A549 (cell line): ENCODE measurements at regions not wholly inside any gene's neighbourhood (a gene's known extent, or its start where the extent isn't known, plus 50 kb on each side); places are given as distances from the start of the nearest gene placed in this dataset.

Source experiments
- ATAC-seq, 2 experiments: fragments of 200-7000 bp in 1 of 2; fragments of >200 bp in 1 of 2; cut with Nextera tagmentation in 1 of 2; cut with Tn5 transposase in 1 of 2; 3 replicates each; pipeline versions ENCODE4 v1.8.0 to v1.9.1; 2018 to 2020; ENCODE audit warnings: mild to moderate bottlenecking in 1 of 2, moderate library complexity in 1 of 2
- CTCF ChIA-PET: fragments of 300-600 bp; sonication (Branson Sonifier 250); formaldehyde crosslinking; extraction: SDS; loops from one replicate; lab custom pipeline; 2021; ENCODE audit warnings: antibody characterized with exemption, inconsistent platforms; lab: Yijun Ruan, JAX
- POLR2A ChIA-PET: fragments of 350-600 bp; formaldehyde crosslinking; extraction: SDS; loops from one replicate; lab custom pipeline; 2021; ENCODE audit warnings: antibody characterized with exemption, inconsistent platforms; lab: Yijun Ruan, JAX
- DNase-seq, 2 experiments: peaks; one replicate each; pipeline versions ENCODE4 v3.0.0 to v3.0.0-alpha.2; 2011 to 2016; ENCODE audit warnings: low read depth in 1 of 2, low spot score in 1 of 2
- FAIRE-seq: peaks from 2 replicates; lab custom pipeline; 2011; peaks lifted over from hg19 to GRCh38; lab: Jason Lieb, UNC
- H3K27ac ChIP-seq, 2 experiments: fragments of >200 bp; sonication (Bioruptor Twin); formaldehyde crosslinking; 3 replicates each; pipeline ENCODE4 v1.5.1; 2016 to 2017
- H3K4me1 ChIP-seq: fragments of >200 bp; sonication (Bioruptor Twin); formaldehyde crosslinking; 3 replicates; pipeline ENCODE4 v1.6.1; 2016
- H3K4me2 ChIP-seq: fragments of >200 bp; sonication (Bioruptor Twin); formaldehyde crosslinking; 3 replicates; pipeline ENCODE4 v1.6.1; 2016
- H3K4me3 ChIP-seq: fragments of >200 bp; sonication (Bioruptor Twin); formaldehyde crosslinking; 3 replicates; pipeline ENCODE4 v1.5.1; 2016
- H3K9me3 ChIP-seq: fragments of >200 bp; sonication (Bioruptor Twin); formaldehyde crosslinking; 3 replicates; pipeline ENCODE4 v1.6.1; 2016
- CHD2 ChIP-seq: fragments of 150-350 bp; IDR thresholded peaks from 2 replicates; pipeline ENCODE4 v1.6.1; 2014; ENCODE audit warnings: low read length; ENCODE audit not compliant: partially characterized antibody
- EHMT2 ChIP-seq: fragments of 200-600 bp; sonication (generic); IDR thresholded peaks from 2 replicates; pipeline ENCODE4 v1.6.1; 2016; ENCODE audit warnings: antibody characterized with exemption, low read depth, mild to moderate bottlenecking, moderate library complexity
- GATA3 ChIP-seq: IDR thresholded peaks from 2 replicates; pipeline ENCODE4 v1.6.1; 2012; ENCODE audit warnings: borderline replicate concordance
- HDAC2 ChIP-seq: fragments of 200-600 bp; sonication (generic); IDR thresholded peaks from 2 replicates; pipeline ENCODE4 v1.6.1; 2016
- HOXA7 ChIP-seq: fragments of 250-450 bp; sonication (Bioruptor Pico); IDR thresholded peaks from 2 replicates; pipeline ENCODE4 v1.5.0; 2020; ENCODE audit warnings: mild to moderate bottlenecking, moderate library complexity
- JUNB ChIP-seq: fragments of >200 bp; sonication (Bioruptor Twin); formaldehyde crosslinking; IDR thresholded peaks from 2 replicates; pipeline ENCODE4 v1.6.1; 2016
- KDM1A ChIP-seq: fragments of 200-600 bp; sonication (generic); IDR thresholded peaks from 2 replicates; pipeline ENCODE4 v1.6.1; 2016; ENCODE audit warnings: low read depth, mild to moderate bottlenecking
- MAZ ChIP-seq: fragments of 150-350 bp; IDR thresholded peaks from 2 replicates; pipeline ENCODE4 v1.6.1; 2014; ENCODE audit warnings: antibody characterized with exemption, low read depth, low read length, borderline replicate concordance
- NPAS2 ChIP-seq: fragments of 250-450 bp; sonication (Bioruptor Pico); IDR thresholded peaks from 2 replicates; pipeline ENCODE4 v1.8.0; 2022; ENCODE audit warnings: mild to moderate bottlenecking, moderate library complexity, borderline replicate concordance
- NR3C1 ChIP-seq: fragments of >200 bp; sonication (Bioruptor Twin); formaldehyde crosslinking; IDR thresholded peaks from 3 replicates; pipeline ENCODE4 v1.6.1; 2017
- PHF8 ChIP-seq: fragments of 200-600 bp; sonication (generic); IDR thresholded peaks from 2 replicates; pipeline ENCODE4 v1.6.1; 2016; ENCODE audit warnings: low read depth, mild to moderate bottlenecking, antibody characterized with exemption, moderate library complexity, borderline replicate concordance
- POLR2A ChIP-seq: IDR thresholded peaks from 2 replicates; pipeline ENCODE4 v1.6.1; 2012; ENCODE audit warnings: mild to moderate bottlenecking, low read length
- POLR2AphosphoS2 ChIP-seq: conservative IDR thresholded peaks from 2 replicates; pipeline ENCODE4 v1.6.1; 2012; ENCODE audit warnings: low read length, improper control_type of control experiment, inconsistent platforms
- RCOR1 ChIP-seq: fragments of 150-350 bp; IDR thresholded peaks from 2 replicates; pipeline ENCODE4 v1.6.1; 2014; ENCODE audit warnings: antibody characterized with exemption, low read length, low read depth
- SREBF2 ChIP-seq: fragments of 450-650 bp; IDR thresholded peaks from 2 replicates; pipeline ENCODE4 v1.6.1; 2014; ENCODE audit warnings: mild to moderate bottlenecking, moderate library complexity
- TFCP2L1 ChIP-seq: fragments of 250-450 bp; sonication (Bioruptor Pico); IDR thresholded peaks from 2 replicates; pipeline ENCODE4 v1.5.0; 2021; ENCODE audit warnings: mild to moderate bottlenecking
- ZSCAN20 ChIP-seq: fragments of 250-450 bp; sonication (Bioruptor Pico); IDR thresholded peaks from 2 replicates; pipeline ENCODE4 v1.8.0; 2022; ENCODE audit warnings: mild to moderate bottlenecking, moderate library complexity
- WGBS: methylation state at CpG from one replicate; pipeline ENCODE4 v1.1.6; 2017; ENCODE audit errors: missing lambda C conversion rate; 5-methylcytosine and 5-hydroxymethylcytosine counted together
- TF ChIP-seq, protein P1 (sequence below): fragments of 450-650 bp; IDR thresholded peaks from 2 replicates; pipeline ENCODE4 v1.6.1; 2014; ENCODE audit warnings: antibody characterized with exemption
- TF ChIP-seq, protein P2 (sequence below): IDR thresholded peaks from 2 replicates; pipeline ENCODE4 v1.6.1; 2012; ENCODE audit warnings: low read depth, borderline replicate concordance
- TF ChIP-seq, protein P3 (sequence below): fragments of >200 bp; sonication (Bioruptor Twin); formaldehyde crosslinking; IDR thresholded peaks from 3 replicates; pipeline ENCODE4 v1.6.1; 2016
- TF ChIP-seq, protein P4 (sequence below): fragments of 150-350 bp; IDR thresholded peaks from 2 replicates; pipeline ENCODE4 v1.6.1; 2014; ENCODE audit warnings: low read depth, mild to moderate bottlenecking, low read length
- TF ChIP-seq, protein P5 (sequence below): IDR thresholded peaks from 2 replicates; pipeline ENCODE4 v1.6.1; 2012
- TF ChIP-seq, protein P6 (sequence below): IDR thresholded peaks from 2 replicates; pipeline ENCODE4 v1.6.1; 2012

DNA sequence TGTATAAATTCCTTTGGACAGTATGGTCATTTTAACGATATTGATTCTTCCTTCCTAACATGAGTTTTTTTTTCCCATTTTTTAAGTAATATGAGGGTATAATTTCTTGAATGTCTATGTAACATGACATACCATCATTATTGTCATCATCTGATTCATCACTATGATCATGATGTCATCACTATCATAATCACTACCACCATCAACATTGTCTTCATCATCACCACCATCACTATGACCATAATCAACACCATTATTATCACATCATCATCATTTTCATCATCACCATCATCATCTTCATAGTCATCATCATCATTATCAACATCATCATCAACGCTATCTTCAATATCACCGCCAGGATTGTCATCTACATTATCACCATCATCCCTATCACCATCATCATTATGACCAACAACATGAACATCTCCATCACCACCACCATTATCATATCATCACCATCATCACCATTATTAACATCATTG lies 1377.2 kb downstream of the CDY2B start:
- no peak for DNase-seq
- Histone ChIP-seq H3K4me2 (no peak overlapping the region), H3K9me3 (no peaks in the 10 kb centered on the region)
- no peak for TF ChIP-seq CHD2
- TF ChIP-seq RCOR1, result no peak
- no peak for TF ChIP-seq NPAS2 (CRISPR knock-in tag)
- no peak for TF ChIP-seq ZSCAN20 (CRISPR knock-in tag)
- TF ChIP-seq KDM1A, result no peak
- TF ChIP-seq, protein P1, sequence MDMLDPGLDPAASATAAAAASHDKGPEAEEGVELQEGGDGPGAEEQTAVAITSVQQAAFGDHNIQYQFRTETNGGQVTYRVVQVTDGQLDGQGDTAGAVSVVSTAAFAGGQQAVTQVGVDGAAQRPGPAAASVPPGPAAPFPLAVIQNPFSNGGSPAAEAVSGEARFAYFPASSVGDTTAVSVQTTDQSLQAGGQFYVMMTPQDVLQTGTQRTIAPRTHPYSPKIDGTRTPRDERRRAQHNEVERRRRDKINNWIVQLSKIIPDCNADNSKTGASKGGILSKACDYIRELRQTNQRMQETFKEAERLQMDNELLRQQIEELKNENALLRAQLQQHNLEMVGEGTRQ, result no peak
- TF ChIP-seq PHF8, result no peak
- TF ChIP-seq POLR2AphosphoS2, result no peak
- TF ChIP-seq, all 56 proteins: peak for 0
- WGBS, result 65% methylated on average over 3 of the region's 3 CpGs
- POLR2A ChIA-PET, result no interaction called here
- Histone ChIP-seq H3K4me3 (no peak overlapping the region), H3K27ac (no peak overlapping the region), H3K4me1 (no peaks in the 10 kb centered on the region)
- ATAC-seq (no peak), FAIRE-seq (no peak)
- CTCF ChIA-PET, result no interaction called here

DNA sequence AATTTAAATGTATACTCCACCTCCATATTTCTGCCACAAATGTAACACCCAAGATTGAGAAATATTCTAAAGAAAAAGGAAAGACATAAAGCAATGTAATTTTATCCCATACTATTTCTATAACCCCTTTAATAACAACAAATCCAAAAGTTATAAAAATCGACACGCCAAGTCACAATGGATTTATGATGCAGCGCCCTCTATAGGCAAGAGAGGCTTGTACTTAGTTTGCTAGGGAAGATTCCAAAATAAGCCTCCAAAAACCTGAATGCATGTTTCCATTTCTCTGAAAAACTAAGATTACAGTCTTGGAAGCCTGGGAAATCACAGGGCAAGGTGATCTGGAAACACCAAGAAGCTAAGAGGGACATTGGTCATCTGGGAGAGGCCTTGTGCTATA lies 1389.3 kb downstream of the CDY2B start:
- Histone ChIP-seq H3K27ac (no peak overlapping the region), H3K4me3 (no peak overlapping the region), H3K4me1 (no peaks in the 10 kb centered on the region), H3K4me2 (no peak overlapping the region), H3K9me3 (no peaks in the 10 kb centered on the region)
- no peak for DNase-seq
- no peak for ATAC-seq
- no peak for FAIRE-seq
- POLR2A ChIA-PET, result no interaction called here
- CTCF ChIA-PET, result no interaction called here
- no peak for TF ChIP-seq SREBF2
- TF ChIP-seq, protein P2, sequence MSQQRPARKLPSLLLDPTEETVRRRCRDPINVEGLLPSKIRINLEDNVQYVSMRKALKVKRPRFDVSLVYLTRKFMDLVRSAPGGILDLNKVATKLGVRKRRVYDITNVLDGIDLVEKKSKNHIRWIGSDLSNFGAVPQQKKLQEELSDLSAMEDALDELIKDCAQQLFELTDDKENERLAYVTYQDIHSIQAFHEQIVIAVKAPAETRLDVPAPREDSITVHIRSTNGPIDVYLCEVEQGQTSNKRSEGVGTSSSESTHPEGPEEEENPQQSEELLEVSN, result no peak
- TF ChIP-seq, protein P3, sequence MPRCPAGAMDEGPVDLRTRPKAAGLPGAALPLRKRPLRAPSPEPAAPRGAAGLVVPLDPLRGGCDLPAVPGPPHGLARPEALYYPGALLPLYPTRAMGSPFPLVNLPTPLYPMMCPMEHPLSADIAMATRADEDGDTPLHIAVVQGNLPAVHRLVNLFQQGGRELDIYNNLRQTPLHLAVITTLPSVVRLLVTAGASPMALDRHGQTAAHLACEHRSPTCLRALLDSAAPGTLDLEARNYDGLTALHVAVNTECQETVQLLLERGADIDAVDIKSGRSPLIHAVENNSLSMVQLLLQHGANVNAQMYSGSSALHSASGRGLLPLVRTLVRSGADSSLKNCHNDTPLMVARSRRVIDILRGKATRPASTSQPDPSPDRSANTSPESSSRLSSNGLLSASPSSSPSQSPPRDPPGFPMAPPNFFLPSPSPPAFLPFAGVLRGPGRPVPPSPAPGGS, result no peak
- TF ChIP-seq, protein P4, sequence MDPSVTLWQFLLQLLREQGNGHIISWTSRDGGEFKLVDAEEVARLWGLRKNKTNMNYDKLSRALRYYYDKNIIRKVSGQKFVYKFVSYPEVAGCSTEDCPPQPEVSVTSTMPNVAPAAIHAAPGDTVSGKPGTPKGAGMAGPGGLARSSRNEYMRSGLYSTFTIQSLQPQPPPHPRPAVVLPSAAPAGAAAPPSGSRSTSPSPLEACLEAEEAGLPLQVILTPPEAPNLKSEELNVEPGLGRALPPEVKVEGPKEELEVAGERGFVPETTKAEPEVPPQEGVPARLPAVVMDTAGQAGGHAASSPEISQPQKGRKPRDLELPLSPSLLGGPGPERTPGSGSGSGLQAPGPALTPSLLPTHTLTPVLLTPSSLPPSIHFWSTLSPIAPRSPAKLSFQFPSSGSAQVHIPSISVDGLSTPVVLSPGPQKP, result no peak
- TF ChIP-seq GATA3, result no peak
- TF ChIP-seq HOXA7 (CRISPR knock-in tag), result no peak
- no peak for TF ChIP-seq HDAC2
- no peak for TF ChIP-seq POLR2AphosphoS2
- TF ChIP-seq NR3C1, result no peak
- no peak for TF ChIP-seq ZSCAN20 (CRISPR knock-in tag)
- no peak for TF ChIP-seq EHMT2
- no peak for TF ChIP-seq PHF8
- TF ChIP-seq, protein P5, sequence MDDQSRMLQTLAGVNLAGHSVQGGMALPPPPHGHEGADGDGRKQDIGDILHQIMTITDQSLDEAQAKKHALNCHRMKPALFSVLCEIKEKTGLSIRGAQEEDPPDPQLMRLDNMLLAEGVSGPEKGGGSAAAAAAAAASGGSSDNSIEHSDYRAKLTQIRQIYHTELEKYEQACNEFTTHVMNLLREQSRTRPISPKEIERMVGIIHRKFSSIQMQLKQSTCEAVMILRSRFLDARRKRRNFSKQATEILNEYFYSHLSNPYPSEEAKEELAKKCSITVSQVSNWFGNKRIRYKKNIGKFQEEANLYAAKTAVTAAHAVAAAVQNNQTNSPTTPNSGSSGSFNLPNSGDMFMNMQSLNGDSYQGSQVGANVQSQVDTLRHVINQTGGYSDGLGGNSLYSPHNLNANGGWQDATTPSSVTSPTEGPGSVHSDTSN, result no peak
- no peak for TF ChIP-seq POLR2A
- TF ChIP-seq NPAS2 (CRISPR knock-in tag), result no peak
- TF ChIP-seq TFCP2L1 (CRISPR knock-in tag), result no peak
- no peak for TF ChIP-seq JUNB
- TF ChIP-seq, protein P6, sequence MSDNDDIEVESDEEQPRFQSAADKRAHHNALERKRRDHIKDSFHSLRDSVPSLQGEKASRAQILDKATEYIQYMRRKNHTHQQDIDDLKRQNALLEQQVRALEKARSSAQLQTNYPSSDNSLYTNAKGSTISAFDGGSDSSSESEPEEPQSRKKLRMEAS, result no peak
- no peak for TF ChIP-seq MAZ
- 43% methylated on average over 3 of the region's 3 CpGs for WGBS
